Umbilical cord (tissue), 1 donor: ENCODE measurements at regions not wholly inside any gene's neighbourhood (a gene's known extent, or its start where the extent isn't known, plus 50 kb on each side); places are given as distances from the start of the nearest gene placed in this dataset.
"Not testable (repeated sequence)": the region's sequence is repeated elsewhere in the genome, so short reads cannot be mapped to it uniquely, and the experiment has no call there.

Experiments
- DNase-seq: peaks from one replicate; pipeline ENCODE4 v3.0.0-alpha.2; 2015; ENCODE audit warnings: low spot score

GRCh38 chr16:29330623-29331022, 75.9 kb downstream of the NPIPB11 start:
- DNase-seq = not testable (repeated sequence)

- DNase-seq = not testable (repeated sequence)
Measured at GRCh38 chr16:29328528-29328927, 78.0 kb downstream of the NPIPB11 start.

- not testable (repeated sequence) for DNase-seq
Measured at GRCh38 chr16:29327631-29328408, 78.7 kb downstream of the NPIPB11 start.

GRCh38 chr16:29326164-29327125, 80.1 kb downstream of the NPIPB11 start:
- DNase-seq = not testable (repeated sequence)

GRCh38 chr16:29323725-29324124, 82.8 kb downstream of the NPIPB11 start:
- not testable (repeated sequence) for DNase-seq

GRCh38 chr16:29321585-29321984, 84.9 kb downstream of the NPIPB11 start:
- DNase-seq = no peak

GRCh38 chr16:29321000-29321393, 85.5 kb downstream of the NPIPB11 start:
- no peak for DNase-seq

GRCh38 chr16:29320274-29320999, 86.1 kb downstream of the NPIPB11 start:
- DNase-seq = no peak

- DNase-seq = no peak
Measured at GRCh38 chr16:29319726-29320125, 86.8 kb downstream of the NPIPB11 start.

- DNase-seq = peak; percentile 75
Measured at GRCh38 chr16:29318561-29318968, 87.9 kb downstream of the NPIPB11 start.

GRCh38 chr16:29318037-29318436, 88.5 kb downstream of the NPIPB11 start:
- DNase-seq = no peak

- no peak for DNase-seq
Measured at GRCh38 chr16:29317269-29317668, 89.2 kb downstream of the NPIPB11 start.

- no peak for DNase-seq
Measured at GRCh38 chr16:29316761-29317183, 89.7 kb downstream of the NPIPB11 start.

- no peak for DNase-seq
Measured at GRCh38 chr16:29315916-29316517, 90.5 kb downstream of the NPIPB11 start.

- DNase-seq = peak; percentile 64
Measured at GRCh38 chr16:29315046-29315445, 91.5 kb downstream of the NPIPB11 start.

- DNase-seq = no peak
Measured at GRCh38 chr16:29314292-29314934, 92.1 kb downstream of the NPIPB11 start.

- no peak for DNase-seq
Measured at GRCh38 chr16:29313559-29314048, 92.9 kb downstream of the NPIPB11 start.

- peak; percentile 72 for DNase-seq
Measured at GRCh38 chr16:29312835-29313558, 93.5 kb downstream of the NPIPB11 start.

- not testable (repeated sequence) for DNase-seq
Measured at GRCh38 chr16:29312345-29312675, 94.2 kb downstream of the NPIPB11 start.
